Transverse colon (tissue), 4 donors: ENCODE measurements at regions not wholly inside any gene's neighbourhood (a gene's known extent, or its start where the extent isn't known, plus 50 kb on each side); places are given as distances from the start of the nearest gene placed in this dataset.

Experiments
- DNase-seq: peaks from one replicate; pipeline ENCODE4 v3.0.0-alpha.2; 2019
- H3K27ac ChIP-seq, 4 donors: fragments of 200-600 bp; sonication (generic); 2 replicates each; pipeline ENCODE4 v1.5.1; 2016 to 2018; ENCODE audit warnings: inconsistent platforms in 4 of 4
- H3K27me3 ChIP-seq: fragments of 200-600 bp; sonication (generic); 2 replicates; pipeline ENCODE4 v1.5.1; 2017; ENCODE audit warnings: inconsistent platforms
- H3K36me3 ChIP-seq, 4 donors: fragments of 200-600 bp; sonication (generic); 2 replicates each; pipeline ENCODE4 v1.5.1; 2017 to 2019; ENCODE audit warnings: inconsistent platforms in 4 of 4
- H3K4me1 ChIP-seq, 4 donors: fragments of 200-600 bp; sonication (generic); 2 replicates each; pipeline ENCODE4 v1.5.1; 2017 to 2020; ENCODE audit warnings: inconsistent platforms in 4 of 4
- H3K4me3 ChIP-seq, 4 donors: fragments of 200-600 bp; sonication (generic); 1 replicate in 1 of 4; 2 replicates in 3 of 4; pipeline versions ENCODE4 v1.5.1 to v1.6.1; 2017 to 2019; ENCODE audit warnings: inconsistent platforms in 4 of 4
- H3K9me3 ChIP-seq, 2 donors: fragments of 200-600 bp; sonication (generic); 2 replicates each; pipeline ENCODE4 v1.5.1; 2017 to 2019; ENCODE audit warnings: inconsistent platforms in 2 of 2
- CTCF ChIP-seq, 5 experiments: fragments of 200-600 bp in 3 of 5; fragments of 450-650 bp in 2 of 5; sonication (generic) in 3 of 5; IDR thresholded peaks; 1 replicate in 2 of 5; 2 replicates in 3 of 5; pipeline ENCODE4 v1.5.1; 2016 to 2017; ENCODE audit warnings: antibody characterized with exemption in 5 of 5, inconsistent platforms in 3 of 5, mild to moderate bottlenecking in 2 of 5, moderate library complexity in 1 of 5
- EP300 ChIP-seq: sonication (generic); formaldehyde crosslinking; IDR thresholded peaks from one replicate; pipeline ENCODE4 v1.6.1; 2017; ENCODE audit warnings: antibody characterized with exemption, low read depth
- POLR2A ChIP-seq: fragments of 450-650 bp; IDR thresholded peaks from one replicate; pipeline ENCODE4 v1.6.1; 2016; ENCODE audit warnings: antibody characterized with exemption, mild to moderate bottlenecking, moderate library complexity
- POLR2AphosphoS5 ChIP-seq, 3 donors: sonication (generic); formaldehyde crosslinking; IDR thresholded peaks; one replicate each; pipeline ENCODE4 v1.6.1; 2016; ENCODE audit warnings: antibody characterized with exemption in 3 of 3
- WGBS, 2 donors: methylation state at CpG; one replicate each; pipeline ENCODE4 v1.1.5; 2018; ENCODE audit warnings: low coverage in 1 of 2; 5-methylcytosine and 5-hydroxymethylcytosine counted together
- in situ Hi-C, 4 donors: fragments of 200-750 bp; cut with MboI; loops; one replicate each; pipeline versions ENCODE4 v1.15.0 to v1.15.1; 2017; ENCODE audit warnings: low sequenced_read_pairs in 3 of 4, low pct_ligation_motif_present in 1 of 4, low pct_unique_long_range_greater_than_20kb in 1 of 4
- intact Hi-C: fragments of 100-400 bp; cut with DNase I; formaldehyde crosslinking; loops from one replicate; pipeline ENCODE4 v1.15.1; 2023; ENCODE audit warnings: low total_unique reads

- no peak for DNase-seq
- Histone ChIP-seq H3K4me3 (no peak overlapping the region), H3K36me3 (no peaks in the 10 kb centered on the region), H3K4me1 (no peaks in the 10 kb centered on the region), H3K27ac (no peak overlapping the region), H3K27me3 (no peaks in the 10 kb centered on the region), H3K9me3 (no peaks in the 10 kb centered on the region)
- intact Hi-C loops, result no loop called here
- 73 to 86% methylated on average over 2 to 7 of the region's 7 CpGs for WGBS, 2 donors
- TF ChIP-seq POLR2A (no peak), POLR2AphosphoS5 (IDR thresholded peaks at IDR 0.05) (no peak), CTCF (IDR thresholded peaks at IDR 0.05) (no peak), EP300 (no peak)
- in situ Hi-C loops, result no loop called here
Measured at GRCh38 chr5:174187001-174187400, 141.5 kb downstream of the NSG2 start.

GRCh38 chr5:174187481-174187880 lies 142.0 kb downstream of the NSG2 start:
- H3K27me3 ChIP-seq, result no peaks in the 10 kb centered on the region
- no peaks in the 10 kb centered on the region for H3K4me1 ChIP-seq
- no peaks in the 10 kb centered on the region for H3K36me3 ChIP-seq
- DNase-seq, result no peak
- no peak overlapping the region for H3K27ac ChIP-seq
- intact Hi-C loops, result no loop called here
- in situ Hi-C loops, result no loop called here
- no peaks in the 10 kb centered on the region for H3K9me3 ChIP-seq
- 50 to 64% methylated on average over 2 to 6 of the region's 6 CpGs for WGBS, 2 donors
- TF ChIP-seq CTCF (IDR thresholded peaks at IDR 0.05) (no peak), POLR2A (no peak), EP300 (no peak), POLR2AphosphoS5 (IDR thresholded peaks at IDR 0.05) (no peak)
- H3K4me3 ChIP-seq, result no peak overlapping the region

GRCh38 chr5:174188295-174188694 lies 142.8 kb downstream of the NSG2 start:
- no peak overlapping the region for H3K27ac ChIP-seq
- in situ Hi-C loops (no loop called here), intact Hi-C loops (no loop called here)
- no peaks in the 10 kb centered on the region for H3K4me1 ChIP-seq
- H3K27me3 ChIP-seq, result no peaks in the 10 kb centered on the region
- DNase-seq, result no peak
- TF ChIP-seq CTCF (IDR thresholded peaks at IDR 0.05) (no peak), POLR2A (no peak), POLR2AphosphoS5 (IDR thresholded peaks at IDR 0.05) (no peak), EP300 (no peak)
- no peaks in the 10 kb centered on the region for H3K9me3 ChIP-seq
- WGBS, 2 donors, result 72% methylated on average over 1 of the region's 1 CpG; no CpG with 5 or more reads in 1 of the 2 donors
- H3K36me3 ChIP-seq, result no peaks in the 10 kb centered on the region
- no peak overlapping the region for H3K4me3 ChIP-seq

GRCh38 chr5:174189654-174190541 lies 144.4 kb downstream of the NSG2 start:
- H3K4me3 ChIP-seq, result no peak overlapping the region
- DNase-seq, result no peak
- H3K27ac ChIP-seq, result no peak overlapping the region
- 14 to 50% methylated on average over 9 to 19 of the region's 19 CpGs for WGBS, 2 donors
- TF ChIP-seq CTCF (IDR thresholded peaks at IDR 0.05) (no peak), POLR2AphosphoS5 (IDR thresholded peaks at IDR 0.05) (no peak), EP300 (no peak), POLR2A (no peak)
- no peaks in the 10 kb centered on the region for H3K9me3 ChIP-seq
- no peaks in the 10 kb centered on the region for H3K36me3 ChIP-seq
- no peaks in the 10 kb centered on the region for H3K27me3 ChIP-seq
- no peaks in the 10 kb centered on the region for H3K4me1 ChIP-seq
- in situ Hi-C loops, result no loop called here
- intact Hi-C loops, result no loop called here
